ENCODE measurements at regions not wholly inside any gene's neighbourhood (a gene's known extent, or its start where the extent isn't known, plus 50 kb on each side); places are given as distances from the start of the nearest gene placed in this dataset.

- DNase-seq, result no peak
These were observed 159.9 kb downstream of the LURAP1L start for GRCh38 chr9:12934545-12935272.

- no peak for DNase-seq
These were observed 160.9 kb downstream of the LURAP1L start for GRCh38 chr9:12935714-12936113.

- DNase-seq, result no peak
These were observed 179.6 kb downstream of the LURAP1L start for GRCh38 chr9:12954441-12954840.

- no peak for DNase-seq
These were observed 180.8 kb downstream of the LURAP1L start for GRCh38 chr9:12955510-12956163.

- no peak for DNase-seq
These were observed 181.4 kb downstream of the LURAP1L start for GRCh38 chr9:12956261-12956660.

- DNase-seq, result no peak
These were observed 182.0 kb downstream of the LURAP1L start for GRCh38 chr9:12956805-12957204.

- DNase-seq, result no peak
These were observed 183.5 kb downstream of the LURAP1L start for GRCh38 chr9:12958279-12958678.

GRCh38 chr9:12958708-12959107, 183.9 kb downstream of the LURAP1L start:
- DNase-seq, result no peak

- DNase-seq, result no peak
These were observed 186.5 kb downstream of the LURAP1L start for GRCh38 chr9:12961276-12961809.

GRCh38 chr9:12963537-12963936, 188.7 kb downstream of the LURAP1L start:
- no peak for DNase-seq

- no peak for DNase-seq
These were observed 189.5 kb downstream of the LURAP1L start for GRCh38 chr9:12964271-12964670.

GRCh38 chr9:12965303-12965702, 190.5 kb downstream of the LURAP1L start:
- DNase-seq, result no peak

- no peak for DNase-seq
These were observed 193.3 kb downstream of the LURAP1L start for GRCh38 chr9:12968093-12968492.

GRCh38 chr9:12972608-12973589, 198.1 kb downstream of the LURAP1L start:
- DNase-seq, result no peak

- DNase-seq, result no peak
These were observed 198.9 kb downstream of the LURAP1L start for GRCh38 chr9:12973710-12974109.

GRCh38 chr9:12974671-12975070, 199.9 kb downstream of the LURAP1L start:
- no peak for DNase-seq

GRCh38 chr9:12975496-12975895, 200.7 kb downstream of the LURAP1L start:
- no peak for DNase-seq

- no peak for DNase-seq
These were observed 205.4 kb downstream of the LURAP1L start for GRCh38 chr9:12980085-12980851.

GRCh38 chr9:12988258-12988657, 213.4 kb downstream of the LURAP1L start:
- no peak for DNase-seq

GRCh38 chr9:12989669-12990068, 214.8 kb downstream of the LURAP1L start:
- DNase-seq, result no peak

GRCh38 chr9:12993466-12993865, 218.6 kb downstream of the LURAP1L start:
- DNase-seq, result no peak

GRCh38 chr9:12997009-12997408, 222.2 kb downstream of the LURAP1L start:
- no peak for DNase-seq

Data from retina (tissue), 1 donor.